H9 (cell line): ENCODE measurements at regions not wholly inside any gene's neighbourhood (a gene's known extent, or its start where the extent isn't known, plus 50 kb on each side); places are given as distances from the start of the nearest gene placed in this dataset.

Experiments
- DNase-seq: peaks from one replicate; pipeline ENCODE4 v3.0.0-alpha.2; 2017
- H2AFZ ChIP-seq: one replicate; pipeline ENCODE4 v1.6.1; 2013; ENCODE audit warnings: mild to moderate bottlenecking, low read length, control low read depth, moderate library complexity
- H2AK5ac ChIP-seq: 2 replicates; pipeline ENCODE4 v1.6.1; 2013; ENCODE audit warnings: low read length, control low read depth, mixed read lengths; ENCODE audit not compliant: insufficient read length
- H2BK120ac ChIP-seq: one replicate; pipeline ENCODE4 v1.6.1; 2013; ENCODE audit warnings: low read depth, mild to moderate bottlenecking, low read length, control low read depth, inconsistent platforms; ENCODE audit not compliant: poor library complexity, severe bottlenecking
- H2BK12ac ChIP-seq: 2 replicates; pipeline ENCODE4 v1.6.1; 2013; ENCODE audit warnings: low read length, control low read depth, mixed read lengths, low read depth; ENCODE audit not compliant: insufficient read length
- H2BK15ac ChIP-seq: 2 replicates; pipeline ENCODE4 v1.6.1; 2013; ENCODE audit warnings: low read depth, low read length, control low read depth
- H2BK20ac ChIP-seq: one replicate; pipeline ENCODE4 v1.6.1; 2013; ENCODE audit warnings: low read depth, mild to moderate bottlenecking, low read length, control low read depth, inconsistent platforms; ENCODE audit not compliant: poor library complexity, severe bottlenecking
- H2BK5ac ChIP-seq: 2 replicates; pipeline ENCODE4 v1.6.1; 2013; ENCODE audit warnings: low read length, control low read depth, mixed read lengths; ENCODE audit not compliant: insufficient read length
- H3K14ac ChIP-seq: 2 replicates; pipeline ENCODE4 v1.6.1; 2013; ENCODE audit warnings: low read length, control low read depth; ENCODE audit not compliant: insufficient read depth
- H3K18ac ChIP-seq: 2 replicates; pipeline ENCODE4 v1.6.1; 2013; ENCODE audit warnings: low read depth, mild to moderate bottlenecking, mixed read lengths, low read length, control low read depth; ENCODE audit not compliant: insufficient read length
- H3K23ac ChIP-seq: 2 replicates; pipeline ENCODE4 v1.6.1; 2013; ENCODE audit warnings: low read length, control low read depth, mixed read lengths, low read depth; ENCODE audit not compliant: insufficient read length
- H3K23me2 ChIP-seq: 2 replicates; pipeline ENCODE4 v1.6.1; 2013; ENCODE audit warnings: low read depth, mild to moderate bottlenecking, mixed read lengths, low read length, control low read depth; ENCODE audit not compliant: insufficient read length, poor library complexity, severe bottlenecking
- H3K27ac ChIP-seq: 2 replicates; pipeline ENCODE4 v1.5.1; 2013; ENCODE audit warnings: low read length, control low read depth, mixed read lengths, low read depth; ENCODE audit not compliant: insufficient read length
- H3K27me3 ChIP-seq: 2 replicates; pipeline ENCODE4 v1.6.1; 2013; ENCODE audit warnings: low read length, control low read depth, inconsistent platforms; ENCODE audit not compliant: insufficient read depth
- H3K4ac ChIP-seq: 2 replicates; pipeline ENCODE4 v1.6.1; 2013; ENCODE audit warnings: low read depth, mild to moderate bottlenecking, control low read depth, inconsistent platforms, low read length, moderate library complexity
- H3K4me1 ChIP-seq: 2 replicates; pipeline ENCODE4 v1.6.1; 2013; ENCODE audit warnings: low read length, control low read depth, inconsistent platforms; ENCODE audit not compliant: insufficient read depth
- H3K4me2 ChIP-seq: 2 replicates; pipeline ENCODE4 v1.6.1; 2013; ENCODE audit warnings: low read length, control low read depth, mixed read lengths; ENCODE audit not compliant: insufficient read length, insufficient read depth
- H3K56ac ChIP-seq: 2 replicates; pipeline ENCODE4 v1.6.1; 2013; ENCODE audit warnings: low read depth, mild to moderate bottlenecking, mixed read lengths, low read length, control low read depth; ENCODE audit not compliant: insufficient read length
- H3K79me1 ChIP-seq: 2 replicates; pipeline ENCODE4 v1.6.1; 2013; ENCODE audit warnings: low read depth, mild to moderate bottlenecking, moderate library complexity, low read length, control low read depth, inconsistent platforms; ENCODE audit not compliant: insufficient read depth, poor library complexity, severe bottlenecking
- H3K79me2 ChIP-seq: 2 replicates; pipeline ENCODE4 v1.6.1; 2013; ENCODE audit warnings: low read length, control low read depth, inconsistent platforms; ENCODE audit not compliant: insufficient read depth
- H3K9ac ChIP-seq: 2 replicates; pipeline ENCODE4 v1.6.1; 2013; ENCODE audit warnings: low read length, control low read depth, mixed read lengths; ENCODE audit not compliant: insufficient read length; ENCODE audit errors: extremely low read depth
- H3K9me3 ChIP-seq: one replicate; pipeline ENCODE4 v1.6.1; 2013; ENCODE audit warnings: low read depth, low read length, inconsistent platforms; ENCODE audit not compliant: control insufficient read depth
- H3T11ph ChIP-seq: one replicate; pipeline ENCODE4 v1.6.1; 2013; ENCODE audit warnings: mild to moderate bottlenecking, low read length, control low read depth, inconsistent platforms
- H4K20me1 ChIP-seq: one replicate; pipeline ENCODE4 v1.6.1; 2013; ENCODE audit not compliant: control insufficient read depth, insufficient read length, insufficient read depth
- H4K5ac ChIP-seq: 2 replicates; pipeline ENCODE4 v1.6.1; 2013; ENCODE audit warnings: low read depth, mild to moderate bottlenecking, mixed read lengths, low read length, control low read depth; ENCODE audit not compliant: insufficient read length
- H4K8ac ChIP-seq: replicated peaks from 2 replicates; pipeline ENCODE4 v1.6.1; 2013; ENCODE audit warnings: low read length, control low read depth, mixed read lengths, low read depth; ENCODE audit not compliant: insufficient read length
- H4K91ac ChIP-seq: 2 replicates; pipeline ENCODE4 v1.6.1; 2013; ENCODE audit warnings: low read depth, mild to moderate bottlenecking, moderate library complexity, mixed read lengths, low read length, control low read depth; ENCODE audit not compliant: insufficient read length
- H3K27ac Mint-ChIP-seq, 3 experiments: 2 replicates in 2 of 3; 3 replicates in 1 of 3; pipeline ENCODE4 v1.8.0; 2020 to 2021; ENCODE audit warnings: mixed read lengths in 3 of 3, mild to moderate bottlenecking in 1 of 3, moderate library complexity in 1 of 3
- H3K27me3 Mint-ChIP-seq: 2 replicates; pipeline ENCODE4 v1.8.0; 2021; ENCODE audit warnings: low read depth, mild to moderate bottlenecking, moderate library complexity, mixed read lengths
- H3K36me3 Mint-ChIP-seq, 3 experiments: 2 replicates in 2 of 3; 3 replicates in 1 of 3; pipeline ENCODE4 v1.8.0; 2020 to 2021; ENCODE audit warnings: low read depth in 3 of 3, mixed read lengths in 3 of 3; ENCODE audit not compliant: insufficient read depth in 1 of 3
- H3K4me1 Mint-ChIP-seq, 2 experiments: 2 replicates each; pipeline ENCODE4 v1.8.0; 2020; ENCODE audit warnings: mixed read lengths in 2 of 2
- H3K4me3 Mint-ChIP-seq, 2 experiments: 2 replicates in 1 of 2; 3 replicates in 1 of 2; pipeline ENCODE4 v1.8.0; 2020 to 2021; ENCODE audit warnings: mild to moderate bottlenecking in 2 of 2, mixed read lengths in 2 of 2, moderate library complexity in 1 of 2
- H3K9me3 Mint-ChIP-seq, 2 experiments: 2 replicates in 1 of 2; 3 replicates in 1 of 2; pipeline ENCODE4 v1.8.0; 2020; ENCODE audit warnings: mild to moderate bottlenecking in 2 of 2, mixed read lengths in 2 of 2, moderate library complexity in 1 of 2
- CTCF ChIP-seq: fragments of 200-600 bp; sonication (generic); conservative IDR thresholded peaks from 3 replicates; pipeline ENCODE4 v1.8.0; 2021; ENCODE audit warnings: antibody characterized with exemption, mild to moderate bottlenecking
- WGBS: extraction: QIAGEN DNeasy Blood & Tissue Kit; methylation state at CpG from one replicate; pipeline ENCODE4 v1.1.7; 2013; ENCODE audit warnings: missing lambda C conversion rate, low lambda C conversion rate, mixed read lengths; ENCODE audit not compliant: insufficient read length; ENCODE audit errors: extremely low coverage; 5-methylcytosine and 5-hydroxymethylcytosine counted together

GRCh38 chr13:97660594-97661260, 226.8 kb downstream of the RAP2A start:
- no peak overlapping the region for H2BK15ac ChIP-seq
- H3K4me1 ChIP-seq: no peaks in the 10 kb centered on the region
- H2AK5ac ChIP-seq: no peak overlapping the region
- H3K4ac ChIP-seq: no peak overlapping the region
- H3K27ac ChIP-seq: no peak overlapping the region
- no peak overlapping the region for H2AFZ ChIP-seq
- no peak overlapping the region for H2BK12ac ChIP-seq
- no peaks in the 10 kb centered on the region for H3K9me3 Mint-ChIP-seq
- no peaks in the 10 kb centered on the region for H3K36me3 Mint-ChIP-seq
- H3K27ac Mint-ChIP-seq: 0 out of 7 replicates have a peak overlapping the region, but pooled peaks of 1 of the 3 experiments have one; percentile 7
- TF ChIP-seq CTCF: no peak
- H4K5ac ChIP-seq: no peak overlapping the region
- H3K23me2 ChIP-seq: no peaks in the 10 kb centered on the region
- H3K56ac ChIP-seq: no peak overlapping the region
- no peaks in the 10 kb centered on the region for H3K27me3 Mint-ChIP-seq
- no peaks in the 10 kb centered on the region for H3K27me3 ChIP-seq
- no peak overlapping the region for H3T11ph ChIP-seq
- no peak overlapping the region for H4K8ac ChIP-seq
- WGBS: no CpG with 5 or more reads among the region's 11 CpGs
- no peak for DNase-seq
- H3K79me1 ChIP-seq: no peaks in the 10 kb centered on the region
- H3K14ac ChIP-seq: no peak overlapping the region
- peaks cover 5 to 10% of the 10 kb centered on the region in 2 experiments for H3K4me1 Mint-ChIP-seq
- no peak overlapping the region for H3K4me2 ChIP-seq
- no peak overlapping the region for H2BK20ac ChIP-seq
- no peak overlapping the region for H2BK5ac ChIP-seq
- H3K9ac ChIP-seq: no peak overlapping the region
- H3K23ac ChIP-seq: no peak overlapping the region
- no peaks in the 10 kb centered on the region for H3K79me2 ChIP-seq
- no peak overlapping the region for H4K91ac ChIP-seq
- no peak overlapping the region for H3K4me3 Mint-ChIP-seq
- no peaks in the 10 kb centered on the region for H3K9me3 ChIP-seq
- no peak overlapping the region for H2BK120ac ChIP-seq
- H3K18ac ChIP-seq: no peak overlapping the region
- H4K20me1 ChIP-seq: no peaks in the 10 kb centered on the region
